Urinary bladder (tissue), 3 donors: ENCODE measurements at regions not wholly inside any gene's neighbourhood (a gene's known extent, or its start where the extent isn't known, plus 50 kb on each side); places are given as distances from the start of the nearest gene placed in this dataset.

Experiments
- DNase-seq: peaks from one replicate; pipeline ENCODE4 v3.0.0-alpha.2; 2015; ENCODE audit errors: extremely low spot score
- H3K27ac ChIP-seq: one replicate; pipeline ENCODE4 v1.5.1; 2013; ENCODE audit warnings: low read depth, mild to moderate bottlenecking, moderate library complexity
- H3K36me3 ChIP-seq: one replicate; pipeline ENCODE4 v1.6.1; 2013; ENCODE audit warnings: mild to moderate bottlenecking, moderate library complexity; ENCODE audit not compliant: insufficient read depth
- H3K4me1 ChIP-seq: one replicate; pipeline ENCODE4 v1.6.1; 2013; ENCODE audit warnings: mild to moderate bottlenecking, moderate library complexity; ENCODE audit not compliant: insufficient read depth
- H3K4me3 ChIP-seq: one replicate; pipeline ENCODE4 v1.5.1; 2013; ENCODE audit warnings: low read depth, low read length
- WGBS: extraction: QIAGEN DNeasy Blood & Tissue Kit; methylation state at CpG from one replicate; pipeline ENCODE4 v1.1.7; 2013; 5-methylcytosine and 5-hydroxymethylcytosine counted together
- donor health status: healthy with polysubstance abuse.
- donor health status: healthy.

DNA sequence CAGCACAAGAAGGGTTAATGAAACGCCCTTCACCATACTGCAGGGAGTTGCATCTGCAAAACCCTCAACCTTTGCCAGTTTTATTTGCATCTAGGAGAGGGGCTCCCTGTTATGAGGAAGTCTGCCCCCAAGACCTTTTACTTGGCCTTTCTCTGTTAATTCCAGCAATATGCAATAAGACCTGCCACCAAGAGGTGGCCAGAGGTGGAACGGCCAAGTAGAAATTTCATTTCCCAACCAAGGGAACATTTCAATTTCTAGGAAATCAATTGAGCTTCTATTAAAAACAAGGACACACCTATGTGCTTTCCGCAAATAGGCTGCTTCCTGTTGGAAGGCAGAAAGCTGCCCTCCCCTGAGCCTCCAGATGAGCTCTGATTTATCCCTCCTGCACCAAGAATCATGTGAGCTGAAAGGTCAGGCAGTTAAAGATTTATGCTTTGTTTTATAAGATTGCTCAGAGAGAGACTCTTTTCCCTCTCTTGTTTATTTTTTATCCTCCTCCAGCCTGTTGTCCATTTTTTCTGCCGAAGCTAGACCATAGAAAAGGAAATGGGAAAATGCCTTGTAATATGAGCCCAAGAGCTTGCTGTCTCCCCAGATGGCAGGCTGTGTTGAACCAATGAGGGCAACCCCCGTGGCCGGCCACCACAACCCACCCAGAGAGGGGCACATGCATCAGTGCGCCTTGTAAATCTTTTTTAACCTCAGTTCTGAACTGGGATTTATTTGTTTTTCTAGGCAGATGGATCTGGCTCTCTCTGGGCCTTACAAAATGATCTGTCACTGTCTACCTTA lies 572.8 kb downstream of the TLE1 start:
- no peaks in the 10 kb centered on the region for H3K4me1 ChIP-seq
- H3K36me3 ChIP-seq = no peaks in the 10 kb centered on the region
- H3K27ac ChIP-seq = no peak overlapping the region
- DNase-seq = no peak
- no peak overlapping the region for H3K4me3 ChIP-seq
- WGBS = 51% methylated on average over 7 of the region's 7 CpGs

DNA sequence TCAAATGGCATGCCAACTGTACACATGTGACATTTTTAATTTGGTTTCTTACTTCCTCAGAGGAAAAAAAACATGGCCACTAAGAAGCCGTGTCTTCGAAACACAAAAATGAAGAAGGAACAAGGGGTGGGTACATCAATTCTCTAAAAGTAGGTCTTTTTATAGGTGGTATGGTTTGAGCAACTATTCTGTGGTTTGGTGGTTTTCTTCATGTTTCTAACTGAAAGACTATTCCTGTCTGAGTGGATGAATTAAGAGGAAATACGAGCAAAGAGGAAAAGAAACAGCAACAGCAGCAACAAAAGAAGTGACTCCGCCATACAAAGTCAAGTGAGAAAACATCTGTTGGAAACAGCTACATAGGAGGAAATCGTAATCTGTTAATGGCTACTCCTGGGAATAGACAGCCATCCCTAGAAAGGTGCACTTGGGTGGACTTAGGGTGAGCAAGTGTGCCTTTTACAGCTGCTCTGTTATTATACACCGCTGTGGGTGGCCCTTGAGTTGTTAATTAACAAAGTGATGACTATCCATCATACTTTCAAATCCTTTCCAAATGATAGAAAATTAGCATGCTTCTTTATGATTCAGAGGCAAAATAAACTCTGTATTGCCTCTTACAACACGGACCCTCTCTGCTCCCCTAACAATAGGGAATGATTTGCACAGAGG lies 575.8 kb downstream of the TLE1 start:
- Histone ChIP-seq H3K36me3 (no peaks in the 10 kb centered on the region), H3K4me3 (no peak overlapping the region), H3K27ac (no peak overlapping the region), H3K4me1 (no peaks in the 10 kb centered on the region)
- 79% methylated on average over 7 of the region's 7 CpGs for WGBS
- DNase-seq = no peak

DNA sequence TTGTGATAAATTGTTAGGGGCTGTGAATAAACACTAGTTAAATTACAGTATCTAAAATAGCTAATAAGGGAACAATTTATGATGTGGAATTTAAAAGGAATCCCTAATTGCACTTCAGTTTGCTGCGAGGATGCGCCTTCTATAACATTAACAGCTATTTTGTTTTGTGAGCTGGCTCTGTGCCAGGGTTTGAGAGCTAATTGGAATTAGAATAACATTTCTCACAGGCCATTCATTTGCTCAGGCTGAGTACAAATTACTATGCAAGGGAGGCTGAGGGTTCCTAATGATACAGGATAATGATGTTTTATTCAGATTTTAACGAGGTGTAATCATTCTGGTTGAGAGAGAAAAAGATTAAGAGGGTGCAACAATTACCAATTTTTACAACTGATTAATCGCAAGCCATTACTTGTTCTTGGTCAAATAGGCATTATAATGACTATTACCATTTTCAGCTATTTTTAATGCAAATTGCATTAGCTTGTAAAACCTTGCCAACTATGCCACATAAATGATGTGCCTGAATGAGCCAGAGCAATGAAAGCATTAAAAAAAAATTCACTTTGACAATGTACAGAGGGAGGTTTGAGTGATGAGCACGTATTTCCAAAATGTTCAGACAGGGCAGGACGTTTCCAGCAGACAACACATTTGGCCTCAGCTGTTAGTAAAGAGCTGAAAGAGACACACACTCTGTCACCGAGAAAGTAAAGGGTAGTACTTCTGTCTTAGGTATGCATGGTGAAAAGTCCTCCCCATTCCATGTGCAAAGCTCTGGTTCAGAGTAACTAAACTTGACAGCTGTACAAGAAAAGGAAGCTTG lies 576.5 kb downstream of the TLE1 start:
- no peak for DNase-seq
- 85% methylated on average over 7 of the region's 7 CpGs for WGBS
- Histone ChIP-seq H3K4me1 (no peaks in the 10 kb centered on the region), H3K36me3 (no peaks in the 10 kb centered on the region), H3K27ac (no peak overlapping the region), H3K4me3 (no peak overlapping the region)

DNA sequence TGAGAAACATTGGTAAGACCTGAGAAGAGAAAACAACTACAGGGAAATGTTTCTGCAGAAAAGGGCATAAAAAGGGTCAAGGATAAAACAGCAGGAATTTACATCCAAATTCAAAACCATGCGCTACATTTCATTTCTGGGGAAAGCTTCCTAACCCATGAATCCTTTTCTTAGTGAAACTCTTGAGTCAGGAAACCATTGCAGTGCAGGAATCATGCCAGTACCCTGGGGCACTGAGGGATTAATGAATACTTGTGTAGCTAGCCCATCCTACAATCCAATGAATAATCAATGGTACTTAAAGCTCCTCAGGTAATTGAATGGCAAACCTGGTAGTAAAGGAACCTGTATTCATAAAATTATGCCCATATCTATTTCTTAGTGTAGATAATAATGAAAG lies 580.5 kb downstream of the TLE1 start:
- H3K36me3 ChIP-seq = no peaks in the 10 kb centered on the region
- no peak overlapping the region for H3K4me3 ChIP-seq
- no peak overlapping the region for H3K27ac ChIP-seq
- H3K4me1 ChIP-seq = no peaks in the 10 kb centered on the region
- DNase-seq = no peak
- 98% methylated on average over 1 of the region's 1 CpG for WGBS

DNA sequence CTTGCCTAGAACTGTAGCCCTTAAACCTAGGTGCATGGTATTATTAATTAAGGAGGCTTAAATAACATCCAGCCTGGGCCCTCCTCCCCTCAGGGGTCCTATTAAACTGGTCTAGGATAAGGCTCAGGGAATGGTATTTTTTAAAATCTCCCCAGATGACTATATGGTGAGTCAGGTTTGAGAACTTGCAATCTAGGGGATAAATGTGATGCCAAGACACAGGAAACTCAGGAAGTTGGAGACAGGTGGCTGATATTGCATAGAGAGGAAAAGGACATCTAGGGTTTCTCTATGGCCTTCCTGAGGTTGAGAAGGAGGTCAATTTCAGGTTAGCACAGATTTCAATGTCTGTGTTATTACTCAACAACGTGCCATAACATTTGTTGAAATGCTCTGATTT lies 581.0 kb downstream of the TLE1 start:
- Histone ChIP-seq H3K4me1 (no peaks in the 10 kb centered on the region), H3K4me3 (no peak overlapping the region), H3K27ac (no peak overlapping the region), H3K36me3 (no peaks in the 10 kb centered on the region)
- WGBS = 78% methylated on average over 1 of the region's 1 CpG
- no peak for DNase-seq

DNA sequence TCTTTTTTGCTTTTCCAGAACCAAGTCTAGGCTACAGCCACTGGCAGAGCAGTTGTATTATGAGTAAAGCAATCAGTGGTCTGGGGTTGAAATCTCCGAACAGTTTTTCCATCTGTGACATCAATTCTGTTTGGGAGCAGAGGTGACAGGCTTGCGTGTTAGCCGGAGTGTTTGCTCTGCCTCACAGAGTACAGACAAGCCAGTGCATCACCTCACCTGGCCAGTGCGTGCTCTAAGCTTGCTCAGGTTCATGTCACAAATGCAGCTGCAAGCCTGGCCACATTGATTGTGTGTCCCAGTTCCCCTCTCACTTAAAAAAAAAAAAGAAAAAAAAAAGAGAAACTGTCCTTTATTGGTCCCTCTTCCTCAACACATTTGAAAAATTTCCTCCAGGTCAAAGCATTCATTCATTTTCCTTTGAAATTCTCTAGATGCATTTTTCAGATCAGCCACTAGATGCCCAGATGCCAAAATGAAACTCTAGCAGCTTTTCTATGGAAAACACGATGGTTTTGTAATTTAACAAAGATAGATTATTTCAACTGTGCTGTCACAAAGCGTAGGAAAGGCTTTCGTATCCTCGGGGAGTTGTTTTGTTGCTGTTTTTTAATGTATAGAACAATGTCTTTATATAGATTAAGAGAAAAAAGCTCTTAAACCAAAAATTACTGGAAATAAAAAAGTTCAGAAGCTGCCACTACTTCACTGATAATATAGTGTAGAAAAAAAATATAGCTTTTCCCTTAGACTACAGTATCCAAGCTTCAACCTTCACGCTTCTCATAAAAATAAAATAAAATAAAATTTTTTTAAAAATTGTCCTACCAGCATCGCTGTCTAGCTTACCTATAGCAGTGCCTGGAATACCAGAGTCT lies 585.5 kb downstream of the TLE1 start:
- DNase-seq = no peak
- no peaks in the 10 kb centered on the region for H3K4me1 ChIP-seq
- no peak overlapping the region for H3K27ac ChIP-seq
- no peak overlapping the region for H3K4me3 ChIP-seq
- 75% methylated on average over 10 of the region's 10 CpGs for WGBS
- no peaks in the 10 kb centered on the region for H3K36me3 ChIP-seq

DNA sequence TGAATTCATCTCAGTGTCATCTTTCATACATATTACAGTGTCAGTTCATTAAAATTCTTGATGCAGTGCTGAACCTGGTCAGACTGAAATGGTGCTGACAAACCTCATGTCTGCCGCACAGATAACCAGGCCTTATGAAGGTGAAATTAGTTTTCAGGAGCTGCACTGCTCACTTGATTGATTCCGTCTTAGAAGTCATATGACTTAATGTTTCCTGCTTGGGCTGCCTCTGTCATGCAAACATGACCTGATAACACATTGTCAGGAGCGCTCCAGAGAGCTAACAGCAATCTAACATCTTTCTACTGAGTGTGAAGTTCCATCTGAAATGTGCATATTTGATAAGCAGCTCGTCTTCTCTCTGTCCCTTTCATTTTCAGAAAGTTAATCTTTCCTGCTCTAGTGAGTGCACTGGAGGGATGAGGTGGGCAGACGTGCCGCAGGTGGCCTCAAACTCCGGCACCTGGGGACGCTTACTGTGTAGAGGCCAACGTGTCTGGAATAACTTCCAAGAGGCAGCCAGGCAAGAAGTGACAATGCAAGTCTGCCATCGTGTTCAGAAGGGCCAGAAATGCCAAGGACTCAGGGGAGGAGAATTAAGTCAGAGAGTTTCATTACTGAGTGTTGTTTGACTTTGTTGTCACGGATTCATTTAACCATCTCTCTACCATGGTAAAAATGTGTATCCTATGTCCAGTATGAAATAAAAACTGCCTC lies 592.1 kb downstream of the TLE1 start:
- WGBS = 81% methylated on average over 11 of the region's 11 CpGs
- no peak overlapping the region for H3K4me3 ChIP-seq
- DNase-seq = no peak
- H3K27ac ChIP-seq = no peak overlapping the region
- no peaks in the 10 kb centered on the region for H3K36me3 ChIP-seq
- no peaks in the 10 kb centered on the region for H3K4me1 ChIP-seq

DNA sequence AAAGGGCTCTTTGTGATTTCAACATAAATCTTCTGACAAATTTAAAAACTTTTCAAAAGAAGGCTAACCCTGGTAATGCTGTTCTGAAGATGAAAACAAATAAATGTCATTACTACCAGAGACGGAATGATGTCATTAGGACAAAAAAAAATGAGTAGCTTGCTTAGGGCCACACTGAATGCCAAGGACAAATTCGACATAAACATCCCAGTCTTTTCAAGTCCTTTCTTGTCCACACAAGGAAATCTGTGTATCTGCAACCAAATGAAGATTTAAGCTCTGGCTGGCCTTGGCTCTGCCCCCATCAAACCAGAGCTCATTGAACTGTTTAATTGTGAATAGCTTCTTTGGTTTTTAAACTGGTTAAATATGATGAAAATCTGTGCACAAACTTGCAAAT lies 592.7 kb downstream of the TLE1 start:
- 54% methylated on average over 2 of the region's 2 CpGs for WGBS
- DNase-seq = no peak
- no peak overlapping the region for H3K4me3 ChIP-seq
- H3K27ac ChIP-seq = no peak overlapping the region
- H3K36me3 ChIP-seq = no peaks in the 10 kb centered on the region
- no peaks in the 10 kb centered on the region for H3K4me1 ChIP-seq

DNA sequence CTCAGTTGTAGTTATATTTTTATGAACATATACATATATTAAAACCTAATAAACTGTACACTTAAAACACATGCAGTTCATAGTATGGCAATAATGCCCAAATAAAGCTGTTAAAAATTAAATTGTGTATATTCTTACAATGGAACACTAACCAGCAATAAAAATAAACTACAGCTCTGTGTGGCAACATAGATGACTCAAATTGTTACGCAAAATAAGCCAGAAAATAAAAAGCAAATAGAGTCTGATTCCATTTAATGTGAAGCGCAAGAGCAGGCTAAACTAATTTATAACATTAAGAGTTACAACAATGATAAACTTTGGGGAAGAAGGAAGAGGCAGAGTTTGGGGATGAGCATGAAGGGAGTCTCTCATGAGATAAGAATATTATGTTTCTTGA lies 597.3 kb downstream of the TLE1 start:
- no peak for DNase-seq
- Histone ChIP-seq H3K36me3 (no peaks in the 10 kb centered on the region), H3K4me1 (no peaks in the 10 kb centered on the region), H3K4me3 (no peak overlapping the region), H3K27ac (no peak overlapping the region)
- WGBS = 99% methylated on average over 2 of the region's 2 CpGs

DNA sequence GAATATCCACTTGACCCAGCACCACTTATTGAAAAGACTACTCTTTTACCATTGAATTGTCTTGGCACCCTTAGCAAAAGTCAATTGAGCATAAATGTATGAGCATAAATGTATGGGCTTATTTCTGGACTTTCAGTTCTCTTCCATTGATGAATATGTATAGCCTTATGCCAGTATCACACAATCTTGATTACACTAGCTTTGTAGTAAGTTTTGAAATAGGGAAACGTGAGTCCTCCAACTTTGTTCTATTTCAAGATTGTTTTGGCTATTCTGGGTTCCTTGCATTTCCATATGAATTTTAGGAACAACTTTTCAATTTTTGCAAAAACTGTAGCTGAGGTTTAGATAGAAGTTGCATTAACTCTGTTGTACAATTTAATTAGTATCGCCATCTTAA lies 601.0 kb downstream of the TLE1 start:
- H3K27ac ChIP-seq = no peak overlapping the region
- WGBS = 92% methylated on average over 2 of the region's 2 CpGs
- no peak for DNase-seq
- H3K4me1 ChIP-seq = no peaks in the 10 kb centered on the region
- H3K36me3 ChIP-seq = no peaks in the 10 kb centered on the region
- H3K4me3 ChIP-seq = no peak overlapping the region

DNA sequence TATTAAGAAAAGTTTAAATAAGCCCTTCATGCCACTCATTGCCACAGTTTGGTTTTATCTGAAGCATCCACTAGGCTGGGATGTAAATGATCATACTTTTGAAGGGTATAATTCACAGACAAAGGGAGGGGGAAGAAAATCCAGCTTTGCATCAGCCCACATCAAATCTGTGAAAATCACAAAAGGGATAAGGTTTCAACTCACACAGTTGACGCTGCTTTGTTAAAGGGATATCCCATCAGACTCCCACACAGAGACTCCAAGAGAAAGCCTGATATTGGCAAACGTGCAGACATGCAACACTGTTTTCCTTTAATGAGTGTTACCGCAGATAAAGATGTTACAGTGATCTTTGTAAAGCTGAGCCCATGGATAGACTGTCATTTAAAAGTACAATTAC lies 602.9 kb downstream of the TLE1 start:
- no peaks in the 10 kb centered on the region for H3K36me3 ChIP-seq
- H3K27ac ChIP-seq = no peak overlapping the region
- no peak for DNase-seq
- WGBS = 63% methylated on average over 3 of the region's 3 CpGs
- no peak overlapping the region for H3K4me3 ChIP-seq
- H3K4me1 ChIP-seq = no peaks in the 10 kb centered on the region

DNA sequence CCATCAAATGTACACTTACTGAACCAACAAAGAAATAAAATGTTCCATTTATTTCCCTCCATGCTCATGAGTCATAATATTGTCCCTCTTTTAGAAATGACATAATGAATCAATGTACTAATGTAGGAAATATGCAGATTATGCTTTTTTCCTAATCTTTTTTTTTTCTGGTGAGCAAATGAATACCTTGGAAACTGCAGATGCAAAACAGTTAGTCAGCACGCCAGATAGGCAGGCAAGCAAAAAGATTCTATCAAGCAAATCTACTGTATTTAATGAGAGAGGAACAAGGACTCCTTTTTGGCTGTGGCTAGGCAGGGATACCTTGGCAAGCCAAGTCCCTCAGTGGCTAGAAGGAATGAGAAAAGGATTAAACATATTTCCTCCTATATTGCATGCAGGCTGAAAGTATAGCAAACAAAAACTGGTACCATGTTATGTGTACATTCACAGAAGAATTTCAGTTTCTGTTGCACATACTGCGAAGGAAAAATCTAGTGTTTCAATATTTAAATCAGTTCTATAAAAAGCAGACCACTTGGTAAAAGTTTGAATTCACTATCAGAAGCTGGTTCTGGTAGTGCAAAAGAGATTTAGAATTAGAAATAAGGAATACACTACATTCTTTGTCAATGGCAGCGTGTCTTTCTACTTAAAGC lies 605.4 kb downstream of the TLE1 start:
- H3K4me1 ChIP-seq = no peaks in the 10 kb centered on the region
- no peak for DNase-seq
- 74% methylated on average over 3 of the region's 3 CpGs for WGBS
- no peak overlapping the region for H3K27ac ChIP-seq
- H3K4me3 ChIP-seq = no peak overlapping the region
- H3K36me3 ChIP-seq = no peaks in the 10 kb centered on the region
